ENCODE measurements at regions not wholly inside any gene's neighbourhood (a gene's known extent, or its start where the extent isn't known, plus 50 kb on each side); places are given as distances from the start of the nearest gene placed in this dataset.

GRCh38 chr3:31193429-31193828 is 299.0 kb upstream of the GADL1 start:
- no peak for DNase-seq
- intact Hi-C loops (cut with DNase I; ENCODE audit: low total_unique reads), result no loop called here
- TF ChIP-seq, protein P1, sequence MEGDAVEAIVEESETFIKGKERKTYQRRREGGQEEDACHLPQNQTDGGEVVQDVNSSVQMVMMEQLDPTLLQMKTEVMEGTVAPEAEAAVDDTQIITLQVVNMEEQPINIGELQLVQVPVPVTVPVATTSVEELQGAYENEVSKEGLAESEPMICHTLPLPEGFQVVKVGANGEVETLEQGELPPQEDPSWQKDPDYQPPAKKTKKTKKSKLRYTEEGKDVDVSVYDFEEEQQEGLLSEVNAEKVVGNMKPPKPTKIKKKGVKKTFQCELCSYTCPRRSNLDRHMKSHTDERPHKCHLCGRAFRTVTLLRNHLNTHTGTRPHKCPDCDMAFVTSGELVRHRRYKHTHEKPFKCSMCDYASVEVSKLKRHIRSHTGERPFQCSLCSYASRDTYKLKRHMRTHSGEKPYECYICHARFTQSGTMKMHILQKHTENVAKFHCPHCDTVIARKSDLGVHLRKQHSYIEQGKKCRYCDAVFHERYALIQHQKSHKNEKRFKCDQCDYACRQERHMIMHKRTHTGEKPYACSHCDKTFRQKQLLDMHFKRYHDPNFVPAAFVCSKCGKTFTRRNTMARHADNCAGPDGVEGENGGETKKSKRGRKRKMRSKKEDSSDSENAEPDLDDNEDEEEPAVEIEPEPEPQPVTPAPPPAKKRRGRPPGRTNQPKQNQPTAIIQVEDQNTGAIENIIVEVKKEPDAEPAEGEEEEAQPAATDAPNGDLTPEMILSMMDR (IDR thresholded peaks at IDR 0.05), result no peak

DNA sequence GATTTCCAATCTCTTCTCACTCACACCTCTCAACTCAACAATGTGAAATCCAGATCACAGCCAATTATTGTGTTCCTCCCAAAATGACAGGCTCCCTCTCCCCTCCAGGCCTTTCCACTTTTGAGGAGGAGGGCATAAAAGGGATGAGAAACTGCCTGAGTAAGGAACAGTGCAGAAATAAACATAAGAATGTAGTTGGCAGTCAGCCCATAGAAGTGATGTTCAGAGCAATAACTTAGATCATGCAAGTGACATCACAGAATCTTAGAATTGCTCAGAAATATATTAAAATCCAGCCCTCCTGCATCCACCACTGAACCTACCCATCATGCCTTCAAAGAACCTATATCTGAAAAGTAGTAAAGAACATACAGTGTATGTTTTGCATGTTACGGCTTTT is 299.4 kb upstream of the GADL1 start:
- intact Hi-C loops (cut with DNase I; ENCODE audit: low total_unique reads), result no loop called here
- H3K9me3 ChIP-seq, result no peaks in the 10 kb centered on the region

More at GRCh38 chr3:31193429-31193828, 299.0 kb upstream of the GADL1 start:
- Histone ChIP-seq H3K4me1 (peaks cover 0 to 22% (median 10%) of the 10 kb centered on the region in 4 donors), H3K9me3 (no peaks in the 10 kb centered on the region), H3K4me3 (no peak overlapping the region), H3K27me3 (no peaks in the 10 kb centered on the region), H3K27ac (no peak overlapping the region), H3K36me3 (no peaks in the 10 kb centered on the region)

GRCh38 chr3:31196261-31196660 is 301.8 kb upstream of the GADL1 start:
- Histone ChIP-seq H3K4me3 (no peak overlapping the region), H3K9me3 (no peaks in the 10 kb centered on the region), H3K36me3 (no peaks in the 10 kb centered on the region), H3K27me3 (no peaks in the 10 kb centered on the region), H3K4me1 (peaks cover 0 to 20% (median 9%) of the 10 kb centered on the region in 4 donors), H3K27ac (peak overlapping the region in 1 of 2 donors; percentile 51)
- TF ChIP-seq, protein P1 (IDR thresholded peaks at IDR 0.05), result no peak
- DNase-seq, result no peak
- intact Hi-C loops (cut with DNase I; ENCODE audit: low total_unique reads), result no loop called here

More for the DNA sequence above, 299.4 kb upstream of the GADL1 start:
- Histone ChIP-seq H3K27me3 (no peaks in the 10 kb centered on the region), H3K4me3 (no peak overlapping the region), H3K27ac (no peak overlapping the region), H3K4me1 (peaks cover 0 to 20% (median 9%) of the 10 kb centered on the region in 4 donors), H3K36me3 (no peaks in the 10 kb centered on the region)
- TF ChIP-seq, protein P1 (IDR thresholded peaks at IDR 0.05), result no peak
- no peak for DNase-seq

DNA sequence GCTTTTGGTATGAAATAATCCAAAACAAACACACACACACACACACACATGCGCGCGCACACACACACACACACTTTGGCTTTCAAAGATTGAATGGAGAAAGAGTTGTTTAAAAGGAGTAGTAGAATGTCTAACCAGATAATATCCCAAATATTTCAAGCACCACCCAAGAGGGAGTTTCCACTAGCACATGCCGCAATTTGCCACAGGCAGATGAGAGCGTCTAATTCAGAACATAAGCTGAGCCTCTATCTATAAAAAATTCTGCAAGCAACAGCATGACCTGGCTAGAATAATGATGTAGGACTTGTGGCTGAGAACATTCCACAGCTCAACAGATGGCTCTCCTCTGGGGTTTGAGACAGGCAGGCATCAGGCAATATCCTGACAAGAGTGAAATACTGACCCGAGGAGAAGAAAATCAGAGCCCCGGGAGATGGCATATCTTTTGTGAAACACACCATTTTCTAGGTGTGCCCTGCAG is 302.5 kb upstream of the GADL1 start:
- TF ChIP-seq, protein P1 (IDR thresholded peaks at IDR 0.05), result peak in 1 of 2 experiments; percentile 4
- Histone ChIP-seq H3K4me1 (peaks cover 0 to 20% (median 9%) of the 10 kb centered on the region in 4 donors), H3K9me3 (no peaks in the 10 kb centered on the region), H3K27me3 (no peaks in the 10 kb centered on the region), H3K27ac (peak overlapping the region in 1 of 2 donors; percentile 51), H3K4me3 (no peak overlapping the region), H3K36me3 (no peaks in the 10 kb centered on the region)
- intact Hi-C loops (cut with DNase I; ENCODE audit: low total_unique reads), result no loop called here
- DNase-seq, result peak; percentile 59 to 70

DNA sequence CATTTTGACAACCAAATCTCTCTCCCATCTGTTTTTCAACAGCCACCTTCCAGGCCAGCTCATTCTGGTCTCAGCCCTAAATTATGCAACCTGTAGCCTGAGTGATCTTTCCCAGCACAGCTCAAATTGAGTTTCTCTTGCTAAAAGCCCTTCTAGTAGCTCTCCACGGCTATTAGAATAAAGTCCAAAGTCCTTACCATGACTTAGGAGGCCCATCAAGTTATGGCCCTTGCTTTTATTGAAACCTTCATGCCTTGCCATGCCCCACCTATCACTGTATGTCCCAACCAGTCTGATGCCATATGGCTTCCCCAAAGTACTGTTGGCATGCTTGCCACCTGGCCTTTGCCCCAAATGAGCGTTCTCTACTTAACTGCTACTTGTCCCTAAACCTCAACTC is 303.5 kb upstream of the GADL1 start:
- peak overlapping the region in 1 of 2 donors; percentile 51 for H3K27ac ChIP-seq
- H3K36me3 ChIP-seq, result no peaks in the 10 kb centered on the region
- intact Hi-C loops (cut with DNase I; ENCODE audit: low total_unique reads), result no loop called here
- TF ChIP-seq, protein P1 (IDR thresholded peaks at IDR 0.05), result no peak
- H3K4me3 ChIP-seq, result no peak overlapping the region
- H3K9me3 ChIP-seq, result no peaks in the 10 kb centered on the region
- DNase-seq, result no peak
- no peaks in the 10 kb centered on the region for H3K27me3 ChIP-seq
- peaks cover 0 to 20% (median 9%) of the 10 kb centered on the region in 4 donors for H3K4me1 ChIP-seq

GRCh38 chr3:31198890-31199289 is 304.4 kb upstream of the GADL1 start:
- TF ChIP-seq, protein P1 (IDR thresholded peaks at IDR 0.05), result no peak
- intact Hi-C loops (cut with DNase I; ENCODE audit: low total_unique reads), result no loop called here
- DNase-seq, result no peak
- no peaks in the 10 kb centered on the region for H3K27me3 ChIP-seq
- H3K36me3 ChIP-seq, result no peaks in the 10 kb centered on the region
- peaks cover 0 to 29% (median 9%) of the 10 kb centered on the region in 4 donors for H3K4me1 ChIP-seq
- H3K4me3 ChIP-seq, result no peak overlapping the region
- H3K27ac ChIP-seq, result no peak overlapping the region
- H3K9me3 ChIP-seq, result no peaks in the 10 kb centered on the region
